HG02678 (cell line): ENCODE measurements at regions not wholly inside any gene's neighbourhood (a gene's known extent, or its start where the extent isn't known, plus 50 kb on each side); places are given as distances from the start of the nearest gene placed in this dataset.
"Not testable (repeated sequence)": the region's sequence is repeated elsewhere in the genome, so short reads cannot be mapped to it uniquely, and the experiment has no call there.

Experiments
- ATAC-seq: cut with Tn5 transposase; IDR thresholded peaks from one replicate; pipeline ENCODE4 v1.9.1; 2021; ENCODE audit warnings: mild to moderate bottlenecking, moderate library complexity; ENCODE audit not compliant: unreplicated experiment

- no peak for ATAC-seq
These were observed 85.1 kb downstream of the GNL3L start for GRCh38 chrX:54615109-54615508.

- no peak for ATAC-seq
These were observed 103.6 kb downstream of the GNL3L start for GRCh38 chrX:54633641-54634040.

DNA sequence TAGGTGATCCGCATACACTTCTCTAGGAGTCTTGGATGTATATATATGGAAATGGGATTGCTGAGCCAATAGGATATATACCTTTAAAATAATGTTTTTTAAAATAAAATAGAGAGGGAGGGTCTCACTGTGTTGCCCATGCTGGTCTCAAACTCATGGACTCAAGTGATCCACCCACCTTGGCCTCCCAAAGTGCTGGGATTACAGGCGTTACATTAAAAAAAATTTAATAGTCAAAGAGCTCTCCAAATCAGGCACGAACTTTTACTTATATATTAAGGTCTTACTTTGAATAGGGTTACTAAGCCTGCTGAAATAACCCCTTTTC lies 109.0 kb downstream of the GNL3L start:
- no peak for ATAC-seq

- ATAC-seq: peak; percentile 92
These were observed 109.5 kb downstream of the GNL3L start for GRCh38 chrX:54639346-54640102.

DNA sequence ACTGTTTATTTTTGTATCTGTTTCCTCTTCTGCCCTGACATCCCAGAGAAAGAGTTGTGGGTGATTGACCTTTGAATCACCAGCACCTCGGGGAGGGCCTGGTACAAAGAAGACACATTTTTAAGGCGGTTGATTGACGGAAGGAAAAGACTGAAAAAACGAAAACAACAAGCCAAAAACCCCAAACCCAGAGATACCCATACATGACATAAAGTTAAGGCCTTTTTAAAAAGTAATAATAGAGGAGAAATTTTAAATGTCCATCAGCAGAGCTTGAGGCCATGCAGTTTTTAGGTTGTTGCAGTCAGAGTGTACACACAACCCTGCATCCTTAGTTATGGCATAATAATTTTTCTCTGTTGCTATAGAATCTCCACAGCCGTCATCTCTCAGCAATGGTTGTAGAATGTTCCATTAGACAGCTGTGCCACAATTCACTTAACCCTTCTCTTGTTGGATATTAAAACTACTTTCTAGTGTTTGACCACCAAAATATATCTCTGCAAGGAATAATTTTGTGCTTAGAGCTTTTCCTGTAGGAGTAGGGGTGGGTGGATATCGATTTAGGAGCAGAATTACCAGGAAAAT lies 110.2 kb downstream of the GNL3L start:
- ATAC-seq: no peak

DNA sequence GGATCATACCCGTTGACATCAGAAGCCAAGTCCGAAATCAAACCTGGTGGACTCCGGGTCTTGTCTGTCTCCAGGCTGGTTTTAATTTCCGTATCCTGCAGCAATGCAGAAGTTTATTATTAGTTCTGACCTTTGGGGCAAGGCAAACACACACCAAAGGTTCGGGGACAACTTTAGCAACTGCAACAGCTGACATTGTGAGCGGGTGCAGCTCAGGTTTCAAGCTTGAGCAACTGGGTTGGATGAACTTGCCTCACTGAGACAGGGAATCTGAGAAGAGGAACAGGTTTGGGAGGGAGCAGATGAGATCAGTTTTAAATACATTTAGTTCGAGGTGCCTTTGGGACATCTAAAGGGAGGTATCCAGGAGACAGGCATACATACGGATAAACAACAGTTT lies 110.7 kb downstream of the GNL3L start:
- no peak for ATAC-seq

DNA sequence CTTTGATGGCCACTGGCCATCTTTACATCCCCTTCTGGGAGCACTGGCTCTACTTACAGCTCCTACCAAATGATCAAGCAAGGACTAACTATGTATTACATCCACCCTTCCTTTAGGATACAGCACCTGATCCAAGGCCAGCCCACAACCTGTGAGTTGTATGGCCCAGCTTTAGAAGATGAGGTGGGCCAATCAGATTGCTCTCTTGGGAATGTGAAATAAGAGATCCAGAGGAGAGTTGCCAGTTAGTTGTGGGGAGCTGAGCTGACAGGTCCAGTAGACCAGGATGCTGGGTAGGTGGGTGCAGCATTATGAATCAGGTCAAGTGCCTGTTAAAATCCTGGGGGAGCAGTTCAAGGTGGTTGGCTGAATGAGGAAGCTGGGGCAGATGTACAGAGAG lies 111.5 kb downstream of the GNL3L start:
- ATAC-seq: no peak

DNA sequence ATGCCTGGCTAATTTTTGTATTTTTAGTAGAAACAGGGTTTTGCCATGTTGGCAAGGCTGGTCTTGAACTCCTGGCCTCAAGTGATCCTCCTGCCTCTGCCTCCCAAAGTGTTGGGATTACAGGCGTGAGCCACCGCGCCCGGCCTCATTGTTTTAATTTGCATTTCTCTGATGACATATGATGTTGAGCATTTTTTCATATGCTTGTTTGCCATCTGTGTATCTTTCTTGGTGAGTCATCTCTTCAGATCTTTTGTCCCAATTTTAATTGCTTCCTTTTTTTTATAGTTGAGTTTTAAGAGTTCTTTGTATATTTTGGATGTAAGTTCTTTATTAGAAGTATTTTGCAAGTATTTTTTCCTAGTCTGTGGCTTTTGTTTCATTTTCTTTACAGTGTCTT lies 117.6 kb downstream of the GNL3L start:
- ATAC-seq: not testable (repeated sequence)

GRCh38 chrX:54659547-54659946 lies 129.5 kb downstream of the GNL3L start:
- ATAC-seq: no peak

DNA sequence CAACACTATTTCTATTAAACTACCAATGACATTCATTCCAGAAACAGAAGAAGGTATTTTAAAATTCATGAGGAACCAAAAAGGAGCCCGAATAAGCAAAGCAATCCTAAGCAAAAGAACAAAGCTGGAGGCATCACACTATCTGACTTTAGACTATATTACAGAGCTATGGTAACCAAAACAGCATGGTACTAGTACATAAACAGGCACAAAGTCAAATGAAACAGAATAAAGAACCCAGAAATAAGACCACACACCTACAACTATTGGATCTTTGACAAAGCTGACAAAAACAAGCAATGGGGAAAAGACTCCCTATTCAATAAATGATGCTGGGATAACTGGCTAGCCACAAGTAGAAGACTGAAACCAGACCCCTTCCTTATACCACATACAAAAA lies 122.3 kb downstream of the ITIH6 start:
- ATAC-seq: no peak

GRCh38 chrX:54695231-54695630 lies 102.8 kb downstream of the ITIH6 start:
- ATAC-seq: no peak

GRCh38 chrX:54695816-54696487 lies 102.1 kb downstream of the ITIH6 start:
- ATAC-seq: peak; percentile 99
